ENCODE measurements at regions not wholly inside any gene's neighbourhood (a gene's known extent, or its start where the extent isn't known, plus 50 kb on each side); places are given as distances from the start of the nearest gene placed in this dataset.

DNA sequence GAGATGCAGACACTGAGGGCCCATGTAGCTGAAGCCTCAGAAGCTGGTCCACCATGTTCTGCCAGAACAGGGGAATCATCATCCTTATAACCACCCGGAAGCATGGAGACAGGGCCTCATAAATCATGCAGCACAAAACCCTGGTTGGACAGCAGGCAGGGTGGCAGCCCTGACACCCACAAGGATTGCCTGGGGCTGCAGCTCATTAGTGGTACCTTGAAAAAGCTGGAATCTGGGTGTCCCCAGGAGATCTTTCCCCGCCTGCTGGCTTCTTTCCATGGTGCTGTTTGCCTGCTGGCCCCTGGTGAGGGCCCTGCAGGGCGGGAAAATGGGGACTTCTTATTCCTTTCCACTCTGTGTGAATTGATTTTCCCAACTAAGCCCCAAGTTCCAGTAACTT lies 50.6 kb upstream of the GGTLC1 start:
- no peak overlapping the region for H3K4me3 ChIP-seq (replicated peaks; ENCODE audit: low read depth, low read length)
- H3K27me3 ChIP-seq (replicated peaks; ENCODE audit: control insufficient read depth, insufficient read depth, low read length): no peaks in the 10 kb centered on the region; the same call in none of the 2 replicates
- TF ChIP-seq, protein P1, sequence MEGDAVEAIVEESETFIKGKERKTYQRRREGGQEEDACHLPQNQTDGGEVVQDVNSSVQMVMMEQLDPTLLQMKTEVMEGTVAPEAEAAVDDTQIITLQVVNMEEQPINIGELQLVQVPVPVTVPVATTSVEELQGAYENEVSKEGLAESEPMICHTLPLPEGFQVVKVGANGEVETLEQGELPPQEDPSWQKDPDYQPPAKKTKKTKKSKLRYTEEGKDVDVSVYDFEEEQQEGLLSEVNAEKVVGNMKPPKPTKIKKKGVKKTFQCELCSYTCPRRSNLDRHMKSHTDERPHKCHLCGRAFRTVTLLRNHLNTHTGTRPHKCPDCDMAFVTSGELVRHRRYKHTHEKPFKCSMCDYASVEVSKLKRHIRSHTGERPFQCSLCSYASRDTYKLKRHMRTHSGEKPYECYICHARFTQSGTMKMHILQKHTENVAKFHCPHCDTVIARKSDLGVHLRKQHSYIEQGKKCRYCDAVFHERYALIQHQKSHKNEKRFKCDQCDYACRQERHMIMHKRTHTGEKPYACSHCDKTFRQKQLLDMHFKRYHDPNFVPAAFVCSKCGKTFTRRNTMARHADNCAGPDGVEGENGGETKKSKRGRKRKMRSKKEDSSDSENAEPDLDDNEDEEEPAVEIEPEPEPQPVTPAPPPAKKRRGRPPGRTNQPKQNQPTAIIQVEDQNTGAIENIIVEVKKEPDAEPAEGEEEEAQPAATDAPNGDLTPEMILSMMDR (IDR thresholded peaks at IDR 0.05; ENCODE audit: insufficient read depth, low read length, poor library complexity, severe bottlenecking): no peak
- no peaks in the 10 kb centered on the region for H3K36me3 ChIP-seq (ENCODE audit: control insufficient read depth, insufficient read depth, low read length)
- no peak for DNase-seq (ENCODE audit: extremely low read depth, insufficient read length)

Measured in GM06990 (cell line).